Kidney epithelial cell (primary cell): ENCODE measurements at regions not wholly inside any gene's neighbourhood (a gene's known extent, or its start where the extent isn't known, plus 50 kb on each side); places are given as distances from the start of the nearest gene placed in this dataset.

Experiments
- DNase-seq: peaks from one replicate; pipeline ENCODE4 v3.0.0-alpha.2; 2010; ENCODE audit warnings: low read depth
- H3K27me3 ChIP-seq: 2 replicates; pipeline ENCODE4 v1.6.0; 2011; ENCODE audit warnings: low read length; ENCODE audit not compliant: control insufficient read depth, insufficient read depth
- H3K36me3 ChIP-seq: 2 replicates; pipeline ENCODE4 v1.5.1; 2011; ENCODE audit warnings: low read length; ENCODE audit not compliant: control insufficient read depth, insufficient read depth
- H3K4me3 ChIP-seq: 2 replicates; pipeline ENCODE4 v1.5.1; 2011; ENCODE audit warnings: low read depth, mild to moderate bottlenecking, control low read depth, low read length
- CTCF ChIP-seq: IDR thresholded peaks from 2 replicates; pipeline ENCODE4 v1.5.1; 2011; ENCODE audit warnings: mild to moderate bottlenecking, moderate library complexity, low read length, control low read depth, inconsistent platforms; ENCODE audit not compliant: insufficient read depth, poor library complexity, severe bottlenecking

GRCh38 chr6:168130168-168130696 lies 51.2 kb upstream of the FRMD1 start:
- H3K36me3 ChIP-seq: no peaks in the 10 kb centered on the region
- TF ChIP-seq CTCF: no peak
- H3K4me3 ChIP-seq: no peak overlapping the region
- H3K27me3 ChIP-seq: peaks cover 46% of the 10 kb centered on the region
- no peak for DNase-seq

- DNase-seq: no peak
- peaks cover 46% of the 10 kb centered on the region for H3K27me3 ChIP-seq
- TF ChIP-seq CTCF: no peak
- H3K4me3 ChIP-seq: no peak overlapping the region
- no peaks in the 10 kb centered on the region for H3K36me3 ChIP-seq
Measured at GRCh38 chr6:168129292-168130167, 50.5 kb upstream of the FRMD1 start.

- Histone ChIP-seq H3K4me3 (no peak overlapping the region), H3K36me3 (no peaks in the 10 kb centered on the region), H3K27me3 (peaks cover 46% of the 10 kb centered on the region)
- no peak for DNase-seq
- no peak for TF ChIP-seq CTCF
Measured at GRCh38 chr6:168128631-168129291, 49.7 kb upstream of the FRMD1 start.
